ENCODE measurements at regions not wholly inside any gene's neighbourhood (a gene's known extent, or its start where the extent isn't known, plus 50 kb on each side); places are given as distances from the start of the nearest gene placed in this dataset.

DNA sequence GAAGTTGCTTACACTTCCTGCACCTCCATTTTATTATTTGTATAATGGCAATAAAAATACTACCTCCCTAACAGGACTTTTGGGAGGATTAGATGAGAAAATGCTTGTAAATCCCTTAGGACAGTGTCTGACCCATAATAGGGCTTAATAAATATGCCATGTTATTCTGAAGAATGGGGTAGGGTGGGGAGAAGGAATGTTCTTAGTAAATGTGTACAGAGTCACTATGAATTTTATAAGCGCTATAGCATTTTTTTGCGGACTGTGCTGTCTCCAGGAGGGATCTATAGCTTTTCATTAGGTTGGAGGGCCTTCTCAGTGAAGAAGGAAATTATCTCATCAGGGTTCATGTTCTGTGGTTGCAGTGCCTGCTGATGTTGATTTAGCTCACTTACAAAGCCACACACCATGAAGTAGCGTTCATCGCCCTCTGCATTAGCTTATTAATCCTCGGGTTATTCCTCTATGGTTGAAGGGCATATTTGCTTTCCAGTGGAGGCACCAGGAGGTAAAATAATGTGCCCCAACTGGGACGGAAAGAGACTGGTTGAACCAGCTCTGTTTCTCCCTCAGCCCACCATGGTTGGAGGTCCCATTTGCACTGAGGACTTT is 497.1 kb downstream of the ARHGEF28 start:
- TF ChIP-seq NRF1 (conservative IDR thresholded peaks at IDR 0.05; ENCODE audit: low read depth, low read length) (no peak), ZNF274 (IDR thresholded peaks at IDR 0.05; ENCODE audit: insufficient read depth, insufficient read length) (no peak)
